ENCODE measurements at regions not wholly inside any gene's neighbourhood (a gene's known extent, or its start where the extent isn't known, plus 50 kb on each side); places are given as distances from the start of the nearest gene placed in this dataset.

GRCh38 chr12:43098071-43098470, 453.9 kb downstream of the ADAMTS20 start:
- CTCF ChIA-PET: interaction anchor here (0.6 to 1.1 kb wide), 3 partner anchors 8 to 274 kb away, joined by 3 to 4 read pairs (median 4); no protein-coding TSS in a partner anchor
- Histone ChIP-seq H3K36me3 (ENCODE audit: control insufficient read depth in 2 of 2, insufficient read depth in 1 of 2, low read length in 2 of 2) (no peaks in the 10 kb centered on the region), H3K9me3 (ENCODE audit: control insufficient read depth, insufficient read depth, low read depth, low read length) (no peaks in the 10 kb centered on the region), H3K4me3 (ENCODE audit: low read depth, low read length) (no peak overlapping the region), H3K4me1 (ENCODE audit: control insufficient read depth, insufficient read depth, low read length) (peaks cover 23% of the 10 kb centered on the region), H3K27ac (ENCODE audit: extremely low read depth, low read depth, low read length) (no peak overlapping the region)
- POLR2A ChIA-PET: no interaction called here
- TF ChIP-seq OSR2 (tag by site-specific recombination; IDR thresholded peaks at IDR 0.05): no peak
- no peak for TF ChIP-seq ZBTB7A (tag by site-specific recombination; IDR thresholded peaks at IDR 0.05; ENCODE audit: low read depth)
- no peak for TF ChIP-seq PRDM6 (tag by site-specific recombination; IDR thresholded peaks at IDR 0.05)
- no peak for TF ChIP-seq ZNF513 (tag by site-specific recombination; IDR thresholded peaks at IDR 0.05)
- no peak for TF ChIP-seq KLF8 (tag by site-specific recombination; IDR thresholded peaks at IDR 0.05)

- H3K27ac ChIP-seq (ENCODE audit: extremely low read depth, low read depth, low read length): no peak overlapping the region
- peaks cover 23% of the 10 kb centered on the region for H3K4me1 ChIP-seq (ENCODE audit: control insufficient read depth, insufficient read depth, low read length)
- H3K4me3 ChIP-seq (ENCODE audit: low read depth, low read length): no peak overlapping the region
- TF ChIP-seq ZFP37 (tag by site-specific recombination; IDR thresholded peaks at IDR 0.05) (no peak), ZNF132 (tag by site-specific recombination; IDR thresholded peaks at IDR 0.05; ENCODE audit: borderline replicate concordance) (no peak), IKZF3 (tag by site-specific recombination; IDR thresholded peaks at IDR 0.05) (no peak), ZBTB48 (tag by site-specific recombination; IDR thresholded peaks at IDR 0.05) (no peak)
- CTCF ChIA-PET: interaction anchor here (0.6 to 1.1 kb wide), 3 partner anchors 8 to 391 kb away, joined by 3 to 4 read pairs (median 4); no protein-coding TSS in a partner anchor
- POLR2A ChIA-PET: no interaction called here
- no peaks in the 10 kb centered on the region for H3K36me3 ChIP-seq (ENCODE audit: control insufficient read depth in 2 of 2, insufficient read depth in 1 of 2, low read length in 2 of 2)
- H3K9me3 ChIP-seq (ENCODE audit: control insufficient read depth, insufficient read depth, low read depth, low read length): no peaks in the 10 kb centered on the region
Observed at GRCh38 chr12:43097471-43097870, 454.5 kb downstream of the ADAMTS20 start.

GRCh38 chr12:43095669-43096280, 456.2 kb downstream of the ADAMTS20 start:
- POLR2A ChIA-PET: no interaction called here
- peaks cover 21% of the 10 kb centered on the region for H3K4me1 ChIP-seq (ENCODE audit: control insufficient read depth, insufficient read depth, low read length)

GRCh38 chr12:43094886-43095575, 457.0 kb downstream of the ADAMTS20 start:
- Histone ChIP-seq H3K4me1 (ENCODE audit: control insufficient read depth, insufficient read depth, low read length) (peaks cover 21% of the 10 kb centered on the region), H3K36me3 (ENCODE audit: control insufficient read depth in 2 of 2, insufficient read depth in 1 of 2, low read length in 2 of 2) (no peaks in the 10 kb centered on the region), H3K4me3 (ENCODE audit: low read depth, low read length) (no peak overlapping the region), H3K9me3 (ENCODE audit: control insufficient read depth, insufficient read depth, low read depth, low read length) (no peaks in the 10 kb centered on the region), H3K27ac (ENCODE audit: extremely low read depth, low read depth, low read length) (no peak overlapping the region)
- TF ChIP-seq ZNF791 (tag by site-specific recombination; IDR thresholded peaks at IDR 0.05): no peak
- TF ChIP-seq ZNF391 (tag by site-specific recombination; IDR thresholded peaks at IDR 0.05; ENCODE audit: borderline replicate concordance, low read depth): no peak
- no peak for TF ChIP-seq ZNF426 (tag by site-specific recombination; IDR thresholded peaks at IDR 0.05)
- ChIA-PET CTCF (interaction anchor here (0.7 kb wide), 3 partner anchors 19 to 767 kb away, joined by 3 to 4 read pairs (median 4); no protein-coding TSS in a partner anchor), POLR2A (no interaction called here)

More at GRCh38 chr12:43095669-43096280, 456.2 kb downstream of the ADAMTS20 start:
- Histone ChIP-seq H3K4me3 (ENCODE audit: low read depth, low read length) (no peak overlapping the region), H3K9me3 (ENCODE audit: control insufficient read depth, insufficient read depth, low read depth, low read length) (no peaks in the 10 kb centered on the region), H3K27ac (ENCODE audit: extremely low read depth, low read depth, low read length) (no peak overlapping the region), H3K36me3 (ENCODE audit: control insufficient read depth in 2 of 2, insufficient read depth in 1 of 2, low read length in 2 of 2) (no peaks in the 10 kb centered on the region)
- TF ChIP-seq BCL11B (tag by site-specific recombination; IDR thresholded peaks at IDR 0.05; ENCODE audit: low read depth): no peak
- no peak for TF ChIP-seq ZNF548 (tag by site-specific recombination; IDR thresholded peaks at IDR 0.05)
- CTCF ChIA-PET: no interaction called here
